ENCODE measurements at regions not wholly inside any gene's neighbourhood (a gene's known extent, or its start where the extent isn't known, plus 50 kb on each side); places are given as distances from the start of the nearest gene placed in this dataset.
"Not testable (repeated sequence)": the region's sequence is repeated elsewhere in the genome, so short reads cannot be mapped to it uniquely, and the experiment has no call there.

GRCh38 chr7:79652619-79653018 lies 199.2 kb upstream of the MAGI2 start:
- TF ChIP-seq CTCF (IDR thresholded peaks at IDR 0.05; ENCODE audit: control extremely low read depth, extremely low read depth, low read depth, missing control alignments), result no peak
- ChIA-PET POLR2A (no interaction called here), CTCF (interaction anchor here (1.3 kb wide), 1 partner anchor 14 kb away, joined by 5 read pairs; no protein-coding TSS in a partner anchor)
- DNase-seq (ENCODE audit: extremely low spot score), result no peak

GRCh38 chr7:79647711-79648110 lies 194.2 kb upstream of the MAGI2 start:
- CTCF ChIA-PET, result no interaction called here
- no peak for DNase-seq (ENCODE audit: extremely low spot score)
- POLR2A ChIA-PET, result no interaction called here
- no peak for TF ChIP-seq CTCF (IDR thresholded peaks at IDR 0.05; ENCODE audit: control extremely low read depth, extremely low read depth, low read depth, missing control alignments)

GRCh38 chr7:79646278-79646677 lies 192.8 kb upstream of the MAGI2 start:
- POLR2A ChIA-PET, result no interaction called here
- TF ChIP-seq CTCF (IDR thresholded peaks at IDR 0.05; ENCODE audit: control extremely low read depth, extremely low read depth, low read depth, missing control alignments), result no peak

GRCh38 chr7:79636849-79637248 lies 183.4 kb upstream of the MAGI2 start:
- ChIA-PET CTCF (interaction anchor here (1.3 kb wide), 1 partner anchor 9 kb away, joined by 3 read pairs; no protein-coding TSS in a partner anchor), POLR2A (no interaction called here)
- no peak for TF ChIP-seq CTCF (IDR thresholded peaks at IDR 0.05; ENCODE audit: control extremely low read depth, extremely low read depth, low read depth, missing control alignments)
- no peak for DNase-seq (ENCODE audit: extremely low spot score)

More at GRCh38 chr7:79646278-79646677, 192.8 kb upstream of the MAGI2 start:
- no peak for DNase-seq (ENCODE audit: extremely low spot score)
- CTCF ChIA-PET, result no interaction called here

GRCh38 chr7:79625921-79626320 lies 172.5 kb upstream of the MAGI2 start:
- CTCF ChIA-PET; DNase-seq (ENCODE audit: extremely low spot score); POLR2A ChIA-PET: not testable (repeated sequence)

GRCh38 chr7:79624336-79624735 lies 170.9 kb upstream of the MAGI2 start:
- TF ChIP-seq CTCF (IDR thresholded peaks at IDR 0.05; ENCODE audit: control extremely low read depth, extremely low read depth, low read depth, missing control alignments), result no peak
- ChIA-PET CTCF (no interaction called here), POLR2A (no interaction called here)
- no peak for DNase-seq (ENCODE audit: extremely low spot score)

GRCh38 chr7:79622781-79623180 lies 169.3 kb upstream of the MAGI2 start:
- CTCF ChIA-PET, result no interaction called here
- DNase-seq (ENCODE audit: extremely low spot score), result no peak
- no peak for TF ChIP-seq CTCF (IDR thresholded peaks at IDR 0.05; ENCODE audit: control extremely low read depth, extremely low read depth, low read depth, missing control alignments)

More at GRCh38 chr7:79622781-79623180, 169.3 kb upstream of the MAGI2 start:
- POLR2A ChIA-PET, result no interaction called here
